ENCODE measurements at regions not wholly inside any gene's neighbourhood (a gene's known extent, or its start where the extent isn't known, plus 50 kb on each side); places are given as distances from the start of the nearest gene placed in this dataset.
"Not testable (repeated sequence)": the region's sequence is repeated elsewhere in the genome, so short reads cannot be mapped to it uniquely, and the experiment has no call there.

- DNase-seq, result not testable (repeated sequence)
Measured at GRCh38 chr2:242111954-242112353, 242.4 kb downstream of the RTP5 start.

GRCh38 chr2:242113492-242113891, 244.0 kb downstream of the RTP5 start:
- not testable (repeated sequence) for DNase-seq

- not testable (repeated sequence) for DNase-seq
Measured at GRCh38 chr2:242116676-242117075, 247.1 kb downstream of the RTP5 start.

- not testable (repeated sequence) for DNase-seq
Measured at GRCh38 chr2:242117305-242117704, 247.8 kb downstream of the RTP5 start.

- DNase-seq, result not testable (repeated sequence)
Measured at GRCh38 chr2:242119682-242120081, 250.2 kb downstream of the RTP5 start.

GRCh38 chr2:242130682-242131081, 261.2 kb downstream of the RTP5 start:
- not testable (repeated sequence) for DNase-seq

- DNase-seq, result not testable (repeated sequence)
Measured at GRCh38 chr2:242159921-242160320, 290.4 kb downstream of the RTP5 start.

- not testable (repeated sequence) for DNase-seq
Measured at GRCh38 chr2:242165115-242165514, 295.6 kb downstream of the RTP5 start.

GRCh38 chr2:242171290-242171689, 301.8 kb downstream of the RTP5 start:
- DNase-seq, result not testable (repeated sequence)

Data from erythroblast (primary cell).